ENCODE measurements at regions not wholly inside any gene's neighbourhood (a gene's known extent, or its start where the extent isn't known, plus 50 kb on each side); places are given as distances from the start of the nearest gene placed in this dataset.

DNA sequence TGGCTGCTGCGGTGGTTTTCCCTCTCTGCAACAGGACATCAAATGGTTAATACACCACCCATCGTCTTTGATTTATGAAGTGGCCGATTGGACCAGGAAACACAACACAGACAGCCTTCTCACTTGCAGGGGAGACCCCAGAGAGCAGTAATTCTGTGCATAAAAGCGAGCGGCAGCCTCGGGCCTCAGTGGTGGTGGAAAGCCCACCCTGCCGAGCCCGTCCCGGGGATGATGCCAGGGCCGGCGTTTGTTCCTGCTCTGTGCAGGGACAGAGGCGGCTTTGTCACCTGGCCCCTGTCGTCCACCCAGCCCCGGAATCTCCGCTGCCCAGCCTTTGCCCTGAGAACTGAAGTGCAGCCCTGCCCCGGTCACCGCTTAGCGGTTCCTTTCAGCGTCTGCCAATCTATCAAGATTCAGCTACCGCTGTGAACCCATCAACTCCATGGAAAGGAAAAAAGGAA, 184.4 kb downstream of the TSHZ3 start:
- no peak for DNase-seq (ENCODE audit: low read depth in 1 of 2, low spot score in 1 of 2)

DNA sequence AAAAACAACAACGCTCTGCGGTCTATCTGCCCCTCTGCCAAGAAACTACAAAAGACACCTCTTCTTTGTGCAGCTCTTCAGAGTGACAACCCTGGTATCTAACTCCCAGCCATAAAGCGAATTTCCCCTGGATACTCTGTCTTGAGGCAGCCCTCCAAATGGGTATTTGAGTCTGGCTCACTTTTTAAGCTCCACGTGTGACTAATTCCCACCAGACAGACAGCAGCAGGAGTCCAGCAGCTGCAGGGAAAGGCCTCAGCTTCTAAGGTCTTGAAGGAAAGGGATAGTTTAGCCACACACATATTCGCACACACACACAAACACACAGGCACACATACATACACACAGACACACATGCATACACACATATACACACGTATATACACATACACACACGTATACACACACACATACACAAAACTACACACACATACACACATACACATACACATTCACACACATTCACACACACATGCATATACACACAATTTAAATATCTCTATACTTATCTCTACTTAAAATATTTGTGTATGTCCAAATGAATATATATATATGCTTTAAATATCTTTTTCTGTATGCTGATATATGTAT, 188.8 kb downstream of the TSHZ3 start:
- no peak for DNase-seq (ENCODE audit: low read depth in 1 of 2, low spot score in 1 of 2)

DNA sequence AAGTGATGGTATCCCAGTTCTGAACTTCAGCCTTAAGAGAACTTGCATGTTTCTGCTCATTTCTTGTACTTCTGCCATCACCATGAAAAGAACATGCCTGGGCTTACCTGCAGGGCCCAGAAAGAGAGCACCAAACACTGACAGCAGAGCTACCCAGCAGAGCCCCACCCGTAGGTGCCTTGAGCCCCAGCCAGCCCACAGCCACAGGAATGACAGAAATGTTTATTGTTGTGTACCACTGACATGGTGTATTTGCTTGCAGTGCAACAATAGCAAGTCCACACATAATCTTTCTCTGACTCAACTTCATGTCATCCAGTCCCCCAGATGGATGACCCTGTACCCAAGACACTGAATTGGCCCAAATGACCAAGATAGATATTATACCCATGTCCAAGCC, 195.2 kb downstream of the TSHZ3 start:
- DNase-seq (ENCODE audit: low read depth in 1 of 2, low spot score in 1 of 2) = no peak

DNA sequence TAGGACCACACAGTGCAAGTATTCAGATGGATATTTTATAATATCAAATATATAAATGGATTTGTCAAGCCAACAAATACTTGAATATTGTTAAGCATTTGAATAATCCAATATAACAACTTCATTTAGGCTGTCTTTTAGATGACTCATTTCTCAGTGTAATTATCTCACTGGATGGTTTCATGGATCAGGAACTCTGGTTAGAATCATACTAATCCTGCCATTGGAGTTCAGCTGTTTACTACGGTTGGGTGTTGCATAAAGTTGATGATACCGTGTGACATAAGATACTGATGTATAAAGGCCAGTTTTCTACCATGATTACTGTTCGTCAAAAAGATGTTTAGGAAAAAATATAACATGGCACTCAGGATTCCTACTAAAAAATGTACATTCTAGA, 196.3 kb downstream of the TSHZ3 start:
- DNase-seq (ENCODE audit: low read depth in 1 of 2, low spot score in 1 of 2) = no peak

DNA sequence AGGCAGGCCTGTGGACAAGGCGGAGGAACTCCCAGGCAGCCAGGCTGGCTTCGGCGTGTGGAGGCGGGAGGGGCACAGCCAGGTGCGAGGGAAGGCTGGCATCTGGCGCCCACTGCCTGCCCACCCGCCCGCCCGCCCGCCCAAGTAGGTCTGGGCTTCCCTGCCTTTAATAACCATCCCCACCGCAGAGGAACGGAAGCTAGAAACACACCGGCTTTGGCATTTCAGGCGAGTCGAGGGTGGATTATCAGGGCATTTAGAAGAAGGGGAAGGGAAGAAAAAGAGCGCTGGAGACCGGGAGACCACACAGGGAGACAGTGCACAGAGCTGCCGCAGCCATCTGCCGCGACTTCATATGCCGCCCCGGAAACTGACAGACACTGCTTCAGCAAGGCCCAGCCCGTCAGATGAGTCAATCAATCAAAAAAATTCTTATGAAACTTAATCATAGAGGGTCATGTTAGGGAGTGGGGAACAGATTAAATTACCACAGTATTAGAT, 199.7 kb downstream of the TSHZ3 start:
- no peak for DNase-seq (ENCODE audit: low read depth in 1 of 2, low spot score in 1 of 2)

DNA sequence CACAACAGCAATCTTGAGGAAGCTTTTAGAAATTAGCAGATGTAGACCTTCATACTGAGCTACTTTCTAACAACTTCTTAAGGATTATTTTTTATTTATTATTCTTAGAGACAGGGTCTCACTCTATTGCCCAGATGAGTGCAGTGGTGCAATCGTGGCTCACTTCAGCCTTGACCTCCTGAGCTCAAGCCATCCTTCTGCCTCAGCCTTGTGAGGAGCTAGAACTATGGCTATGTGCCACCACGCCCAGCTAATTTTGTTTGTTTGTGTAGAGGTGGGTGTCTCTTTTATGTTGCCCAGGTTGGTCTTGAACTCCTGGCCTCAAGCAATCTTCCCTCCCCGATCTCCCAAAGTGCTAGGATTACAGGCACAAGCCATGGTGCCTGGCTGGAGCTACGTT, 200.6 kb downstream of the TSHZ3 start:
- DNase-seq (ENCODE audit: low read depth in 1 of 2, low spot score in 1 of 2) = no peak

DNA sequence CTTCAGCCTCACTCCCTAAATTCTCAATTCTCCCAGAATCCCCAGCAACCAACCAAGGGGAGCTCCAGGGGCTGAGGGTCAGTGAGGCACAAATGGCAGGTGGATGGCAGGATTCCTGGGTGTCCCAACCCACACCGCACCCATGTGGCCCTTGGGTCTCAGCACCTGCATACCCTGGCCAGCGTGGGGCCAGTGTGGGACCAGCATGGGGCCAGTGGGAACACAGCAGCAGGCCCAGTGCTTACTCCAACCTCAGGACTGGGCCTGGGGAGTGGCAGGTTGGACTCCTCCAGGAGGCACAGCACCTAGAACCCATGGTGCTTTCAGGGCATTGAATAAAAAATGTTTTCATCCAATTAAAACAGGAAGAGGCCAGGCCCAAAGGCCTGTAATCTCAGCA, 202.0 kb downstream of the TSHZ3 start:
- DNase-seq (ENCODE audit: low read depth in 1 of 2, low spot score in 1 of 2) = no peak

DNA sequence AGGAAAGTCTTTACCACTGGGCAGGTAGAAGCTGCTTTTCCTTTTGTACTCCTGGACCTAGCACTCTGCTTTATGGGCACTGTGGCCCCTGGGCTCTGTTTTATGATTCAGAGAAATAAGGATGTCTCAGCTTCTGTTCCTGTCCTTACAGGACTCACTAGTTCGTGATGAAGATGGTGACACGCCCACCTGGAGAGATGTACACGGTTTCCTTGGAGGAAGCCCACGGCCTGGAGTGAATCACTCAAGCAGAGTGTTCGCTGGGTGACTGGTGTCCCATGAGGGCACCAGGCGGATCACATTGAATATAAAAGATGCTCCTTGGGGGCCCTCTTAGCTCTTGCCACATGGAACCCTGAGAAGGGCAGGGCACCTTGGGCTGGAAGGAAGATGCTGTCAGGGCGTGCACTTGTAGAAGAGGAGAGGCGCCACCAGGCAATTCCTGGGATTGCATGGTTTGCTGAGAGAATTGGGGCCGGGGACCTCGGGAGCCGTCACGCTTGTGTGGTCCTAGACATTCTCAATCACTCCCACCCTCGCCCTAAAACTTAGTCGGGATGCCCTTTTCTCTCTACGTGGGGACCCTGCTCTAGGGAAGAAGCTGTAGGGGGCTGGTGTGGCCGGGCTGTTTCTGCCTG, 202.6 kb downstream of the TSHZ3 start:
- no peak for DNase-seq (ENCODE audit: low read depth in 1 of 2, low spot score in 1 of 2)

DNA sequence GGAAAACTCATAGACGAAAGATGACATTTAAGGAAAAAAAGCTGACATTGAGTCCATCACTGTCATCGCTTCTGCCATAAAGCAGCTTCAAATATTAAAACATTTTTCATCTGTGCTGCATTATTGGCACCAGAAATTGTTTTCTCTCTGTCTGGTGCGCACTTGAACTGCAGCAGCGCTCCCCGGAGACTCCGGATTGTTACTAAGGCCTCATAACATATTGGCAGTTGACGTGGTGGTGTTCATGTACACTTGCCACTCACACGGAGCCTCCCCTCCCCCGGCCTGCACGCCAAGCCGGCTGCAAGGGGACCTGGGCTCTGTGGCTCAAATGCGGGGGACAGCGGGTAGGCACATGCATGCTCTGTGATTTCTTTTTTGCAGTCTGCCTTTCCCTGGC, 203.2 kb downstream of the TSHZ3 start:
- no peak for DNase-seq (ENCODE audit: low read depth in 1 of 2, low spot score in 1 of 2)

DNA sequence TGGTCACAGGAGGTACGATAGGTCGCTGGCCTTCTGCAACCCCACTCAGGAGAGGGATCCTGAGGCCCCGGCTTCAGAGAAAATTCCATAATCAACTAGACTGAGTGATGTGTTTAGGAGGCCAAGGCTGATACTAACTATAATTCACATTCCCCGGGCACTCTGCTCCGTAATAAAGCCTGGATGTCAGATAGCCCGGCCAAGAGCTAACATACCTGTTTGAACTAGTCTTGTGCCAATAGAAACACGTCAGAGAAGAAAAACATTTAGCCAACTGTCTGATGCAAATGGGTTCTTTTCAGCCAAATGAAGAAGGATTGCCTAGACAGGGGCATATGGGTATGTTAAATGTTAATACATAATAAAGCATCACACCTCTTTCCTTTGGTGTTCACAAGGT, 204.2 kb downstream of the TSHZ3 start:
- DNase-seq (ENCODE audit: low read depth in 1 of 2, low spot score in 1 of 2) = no peak

DNA sequence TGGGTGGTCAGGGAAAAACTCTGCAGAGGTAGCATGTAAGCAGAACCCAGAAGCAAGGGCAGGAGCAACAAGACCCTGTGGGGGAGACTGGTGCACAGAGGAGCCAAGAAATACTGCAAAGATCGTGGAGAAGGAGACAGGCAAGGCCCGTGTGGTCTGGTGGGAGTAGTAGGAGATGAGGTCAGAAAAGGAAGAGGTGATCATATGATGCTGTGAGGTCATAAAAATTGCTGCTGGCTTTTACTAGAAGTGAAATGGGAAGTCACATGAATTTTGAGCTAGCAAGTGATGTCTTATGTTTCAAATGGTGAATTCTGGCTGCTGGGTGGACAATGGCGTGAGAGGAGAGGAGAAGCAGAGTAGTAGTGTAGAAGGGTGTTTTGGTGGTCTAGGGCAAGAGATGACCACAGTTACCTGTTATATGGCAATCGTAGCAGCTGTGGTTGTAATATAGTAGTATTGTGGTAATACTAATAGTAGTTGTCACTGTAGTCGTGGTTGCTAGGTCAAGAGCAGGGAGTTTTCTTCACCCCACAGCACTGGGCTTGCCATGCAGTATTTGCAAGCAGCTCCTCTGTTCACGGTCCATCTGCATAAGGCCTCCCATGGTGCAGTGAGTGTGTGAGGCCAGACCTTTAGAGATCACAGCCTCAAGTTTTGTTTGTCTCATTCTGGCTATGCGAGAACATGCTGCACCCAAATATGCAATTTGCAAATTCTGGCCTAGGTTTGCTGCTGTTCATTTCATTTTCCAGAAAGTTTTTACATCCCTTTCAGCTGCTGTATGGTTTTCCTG, 205.0 kb downstream of the TSHZ3 start:
- DNase-seq (ENCODE audit: low read depth in 1 of 2, low spot score in 1 of 2) = no peak

DNA sequence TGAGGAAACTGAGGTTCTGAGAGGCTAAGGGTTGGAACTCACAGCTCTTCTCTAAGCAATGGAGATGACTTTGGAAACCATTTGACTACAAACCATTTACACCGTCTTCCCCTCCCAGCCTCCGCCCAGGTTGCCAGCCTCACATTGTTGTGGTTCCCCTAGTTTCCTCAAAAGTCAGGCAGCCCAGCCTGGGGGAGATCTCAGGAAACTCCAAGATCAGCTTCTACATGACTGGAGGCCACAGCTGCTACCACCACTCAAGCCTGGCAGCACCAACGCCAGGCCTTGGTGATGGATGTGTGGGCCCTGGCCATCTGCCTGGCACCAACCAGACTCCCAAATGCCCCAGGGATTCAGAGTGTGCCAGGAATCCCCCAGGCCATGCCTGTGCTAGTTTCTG, 207.9 kb downstream of the TSHZ3 start:
- no peak for DNase-seq (ENCODE audit: low read depth in 1 of 2, low spot score in 1 of 2)

DNA sequence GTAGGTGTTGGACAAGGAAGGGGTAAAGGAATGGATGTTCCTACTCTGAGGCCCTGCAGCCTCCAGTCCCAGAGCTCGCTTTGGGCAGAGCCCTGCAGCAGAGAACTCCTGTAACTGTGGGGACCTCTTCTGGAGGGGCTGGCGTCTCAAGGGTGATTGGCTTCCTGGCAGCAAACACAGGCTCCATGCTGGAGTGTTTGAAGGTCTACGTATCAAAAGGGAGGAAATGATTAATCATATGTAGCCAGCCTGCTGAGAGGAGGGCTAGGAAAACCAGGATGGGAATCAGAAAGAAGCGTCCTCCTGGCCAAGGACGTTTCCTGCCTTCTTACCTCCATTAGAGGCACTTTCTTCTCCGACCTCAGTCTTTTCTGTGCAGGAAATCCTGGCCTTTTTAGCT, 208.5 kb downstream of the TSHZ3 start:
- no peak for DNase-seq (ENCODE audit: low read depth in 1 of 2, low spot score in 1 of 2)

DNA sequence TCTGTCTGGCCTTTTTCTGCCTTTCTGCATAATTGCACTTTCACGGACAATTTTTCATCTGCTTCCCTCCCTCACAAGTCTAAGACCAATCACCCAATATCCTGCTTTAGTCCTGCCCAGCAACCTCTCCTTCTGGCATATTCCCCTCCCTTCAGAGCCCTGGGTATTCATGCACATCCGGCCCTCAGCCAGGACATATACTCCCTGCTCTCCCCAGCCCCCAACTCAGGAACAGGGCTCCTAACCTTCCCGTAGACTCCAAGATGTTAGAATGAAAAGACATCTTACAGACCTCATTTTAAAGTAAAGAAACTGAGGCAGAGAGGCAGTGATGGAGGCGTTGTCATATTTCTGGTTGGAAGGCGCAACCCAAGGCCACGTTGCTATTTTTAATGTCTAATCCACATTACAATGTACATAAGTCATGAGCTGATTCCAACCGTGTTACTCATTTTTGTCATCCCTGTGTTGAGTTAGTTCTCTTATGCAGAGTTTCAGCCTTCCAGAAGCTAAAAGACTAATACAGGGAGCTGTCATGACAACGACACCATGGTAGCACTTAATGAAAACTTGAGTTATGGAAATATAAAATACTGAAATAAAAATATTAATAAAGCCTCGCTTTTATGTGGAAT, 209.2 kb downstream of the TSHZ3 start:
- DNase-seq (ENCODE audit: low read depth in 1 of 2, low spot score in 1 of 2) = no peak

DNA sequence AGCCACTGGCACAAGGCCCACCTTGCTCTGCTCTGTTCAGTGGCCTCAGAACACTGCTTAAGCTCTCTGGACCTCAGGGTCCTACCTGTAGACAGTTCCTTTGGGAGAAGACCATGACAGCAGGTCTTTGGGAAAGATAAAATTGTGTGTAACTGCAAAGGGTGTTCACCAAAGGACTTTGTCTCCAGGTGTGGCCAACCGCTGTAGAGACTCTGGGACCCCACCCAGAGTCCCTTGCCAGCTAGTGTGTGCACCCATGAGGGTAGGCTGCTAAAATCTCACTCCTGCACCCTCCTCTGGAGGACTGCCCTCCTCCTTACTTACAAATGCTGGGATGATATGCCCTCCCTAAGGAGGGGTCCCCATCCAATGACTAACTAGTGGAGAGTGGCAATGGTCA, 211.2 kb downstream of the TSHZ3 start:
- DNase-seq (ENCODE audit: low read depth in 1 of 2, low spot score in 1 of 2) = no peak

DNA sequence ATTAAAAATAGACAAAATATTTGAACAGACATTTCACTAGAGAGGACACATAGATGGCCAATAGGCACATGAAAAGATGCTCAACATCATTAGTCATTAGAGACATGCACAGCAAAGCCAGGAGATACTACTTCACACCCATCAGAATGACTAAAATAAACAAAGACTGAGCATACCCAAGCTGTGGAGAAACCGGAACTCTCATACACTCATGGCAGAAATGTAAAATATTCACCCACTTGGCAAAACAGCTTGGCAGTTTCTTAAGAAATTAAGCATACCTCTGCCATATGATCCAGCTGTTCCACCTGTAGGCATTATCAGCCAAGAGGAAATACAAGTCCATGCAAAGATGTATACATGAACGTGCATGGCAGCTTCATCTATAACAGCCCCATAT, 213.4 kb downstream of the TSHZ3 start:
- DNase-seq (ENCODE audit: low read depth in 1 of 2, low spot score in 1 of 2) = no peak

DNA sequence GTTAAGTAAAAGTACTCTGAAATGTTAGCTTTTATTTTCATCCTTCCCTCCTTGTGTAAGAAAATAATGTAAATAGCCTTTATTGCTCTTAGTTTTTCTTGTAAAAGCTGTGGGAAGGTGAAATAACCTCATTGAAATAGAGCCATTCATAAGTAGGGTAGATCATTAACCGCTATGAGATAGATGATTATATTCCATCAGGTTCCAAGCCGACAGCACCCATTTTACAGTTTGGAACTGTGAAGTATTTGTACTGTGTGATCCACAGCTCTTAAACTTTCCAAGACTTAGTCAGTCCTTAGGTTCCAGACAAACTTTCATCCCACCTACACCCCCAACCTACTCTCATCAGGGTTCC, 216.5 kb downstream of the TSHZ3 start:
- DNase-seq (ENCODE audit: low read depth in 1 of 2, low spot score in 1 of 2) = no peak

DNA sequence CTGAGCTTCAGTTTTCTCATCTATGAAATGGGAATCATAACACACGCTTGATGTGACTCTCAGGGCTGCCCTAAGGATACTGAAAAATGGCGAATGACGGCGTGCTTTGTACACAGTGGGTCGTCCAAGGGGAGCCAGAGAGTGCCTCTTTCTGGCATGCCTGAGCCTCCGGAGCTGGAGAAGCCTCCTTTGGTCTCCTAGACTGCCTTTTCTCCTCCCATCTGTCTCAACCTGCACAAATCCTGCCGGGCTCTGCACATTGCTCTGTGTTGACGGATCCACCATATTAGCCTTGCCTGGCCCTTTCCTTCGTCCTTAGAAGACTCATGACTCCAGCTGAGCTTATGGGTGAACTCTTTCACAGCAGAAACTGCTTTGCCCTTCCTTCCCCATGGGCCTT, 220.9 kb downstream of the TSHZ3 start:
- no peak for DNase-seq (ENCODE audit: low read depth in 1 of 2, low spot score in 1 of 2)

DNA sequence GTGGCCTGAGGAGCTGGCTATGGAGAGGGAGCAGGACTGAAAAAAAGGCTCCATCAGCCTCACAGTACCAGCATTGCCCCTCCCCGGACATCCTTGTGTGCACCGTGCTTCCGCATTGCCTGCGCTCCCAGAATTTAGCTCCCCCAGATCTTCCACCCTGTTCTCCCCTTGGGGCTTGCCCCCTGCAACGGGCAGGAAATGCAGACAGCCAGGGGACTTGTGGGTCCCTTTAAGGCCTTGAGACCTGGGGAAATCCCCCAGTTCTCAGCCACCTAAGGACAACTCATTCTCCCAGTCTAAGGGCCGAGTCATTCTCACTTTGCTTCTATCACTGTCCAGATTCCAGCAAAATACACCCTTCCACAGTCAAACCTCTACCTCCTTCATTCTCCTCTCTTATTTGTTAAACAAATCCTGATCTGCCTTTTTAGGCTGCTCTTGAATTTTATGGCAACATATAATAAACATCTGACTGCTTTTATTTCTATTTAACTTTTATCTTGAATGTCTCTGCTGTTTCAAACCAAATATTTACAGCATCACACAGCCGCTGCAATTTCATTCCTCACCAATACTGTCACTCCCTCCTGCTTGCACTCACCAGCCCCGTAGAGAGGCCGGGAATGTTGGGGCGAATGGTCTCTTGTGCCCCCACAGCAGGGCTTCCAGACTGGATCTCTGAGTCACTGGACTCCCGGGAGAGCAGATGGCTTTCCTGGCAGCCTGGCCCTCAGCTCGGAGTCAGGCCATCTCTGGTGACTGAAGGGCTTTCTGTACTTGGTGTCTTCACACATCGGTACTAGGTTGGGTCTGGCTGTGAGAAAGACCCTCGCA, 221.9 kb downstream of the TSHZ3 start:
- no peak for DNase-seq (ENCODE audit: low read depth in 1 of 2, low spot score in 1 of 2)

DNA sequence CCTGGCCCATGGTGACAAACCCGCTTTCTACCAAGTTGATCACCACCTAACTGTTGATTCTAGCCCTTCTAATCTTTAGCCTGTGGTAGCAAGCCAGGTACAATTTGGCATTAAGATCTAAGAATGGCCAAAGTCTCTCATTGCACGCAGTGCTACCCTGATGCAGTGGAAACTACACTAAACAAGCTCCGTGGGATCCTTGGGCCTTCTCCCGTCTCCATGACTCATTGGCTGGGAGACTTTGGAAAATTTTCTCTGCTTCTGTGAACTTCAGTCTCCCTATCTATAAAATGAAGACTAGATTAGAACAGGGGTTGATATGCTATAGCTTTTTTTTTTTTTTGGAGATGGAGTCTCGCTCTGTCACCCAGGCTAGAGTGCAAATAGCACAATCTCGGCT, 223.0 kb downstream of the TSHZ3 start:
- DNase-seq (ENCODE audit: low read depth in 1 of 2, low spot score in 1 of 2) = no peak

DNA sequence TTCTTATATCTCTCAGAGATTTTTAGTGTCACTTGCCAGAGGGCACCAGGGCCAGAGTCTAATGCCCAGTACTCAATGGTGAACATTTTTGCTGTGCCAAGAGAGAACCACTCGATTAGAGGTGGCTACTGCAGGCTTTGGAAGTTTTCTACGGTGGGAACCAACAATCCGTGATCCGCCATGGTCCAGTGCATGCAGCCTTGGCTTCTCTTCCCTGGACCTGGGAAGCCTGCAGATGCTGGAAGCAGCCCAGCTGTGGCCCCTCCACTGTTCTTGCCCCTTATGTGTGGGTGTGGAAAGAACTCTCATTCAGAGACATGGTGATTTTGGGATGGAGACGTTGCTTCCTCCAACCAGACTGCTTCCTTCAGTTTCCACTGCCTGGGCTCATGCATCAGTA, 224.2 kb downstream of the TSHZ3 start:
- no peak for DNase-seq (ENCODE audit: low read depth in 1 of 2, low spot score in 1 of 2)

All from activated CD4-positive, alpha-beta T cell treated with anti-CD3 and anti-CD28 coated beads, Interleukin-2, amount 50 U/mL, for 24 hours (primary cell).